ENCODE measurements at regions not wholly inside any gene's neighbourhood (a gene's known extent, or its start where the extent isn't known, plus 50 kb on each side); places are given as distances from the start of the nearest gene placed in this dataset.

DNA sequence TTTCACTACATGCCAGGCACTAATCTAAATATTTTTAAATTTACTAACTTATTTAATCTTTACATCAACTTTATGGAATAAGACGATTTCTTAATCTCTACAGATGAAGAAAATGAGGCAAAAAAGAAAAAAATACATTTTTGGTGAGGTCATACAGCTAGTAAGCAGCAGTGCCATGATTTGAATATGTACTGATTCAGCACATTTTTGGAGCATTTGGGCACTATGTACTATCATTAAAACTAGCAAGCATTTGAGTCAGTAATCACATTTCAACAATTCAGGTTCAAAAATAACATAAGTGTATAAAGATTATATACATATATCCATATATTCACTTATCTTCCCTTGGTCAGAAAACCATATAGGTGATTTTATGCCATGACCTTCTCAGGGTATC is 124.4 kb upstream of the TMTC1 start:
- intact Hi-C loops (cut with DNase I; ENCODE audit: low total_unique reads): no loop called here
- no peak for TF ChIP-seq POLR2AphosphoS5 (IDR thresholded peaks at IDR 0.05)
- TF ChIP-seq, protein P1, sequence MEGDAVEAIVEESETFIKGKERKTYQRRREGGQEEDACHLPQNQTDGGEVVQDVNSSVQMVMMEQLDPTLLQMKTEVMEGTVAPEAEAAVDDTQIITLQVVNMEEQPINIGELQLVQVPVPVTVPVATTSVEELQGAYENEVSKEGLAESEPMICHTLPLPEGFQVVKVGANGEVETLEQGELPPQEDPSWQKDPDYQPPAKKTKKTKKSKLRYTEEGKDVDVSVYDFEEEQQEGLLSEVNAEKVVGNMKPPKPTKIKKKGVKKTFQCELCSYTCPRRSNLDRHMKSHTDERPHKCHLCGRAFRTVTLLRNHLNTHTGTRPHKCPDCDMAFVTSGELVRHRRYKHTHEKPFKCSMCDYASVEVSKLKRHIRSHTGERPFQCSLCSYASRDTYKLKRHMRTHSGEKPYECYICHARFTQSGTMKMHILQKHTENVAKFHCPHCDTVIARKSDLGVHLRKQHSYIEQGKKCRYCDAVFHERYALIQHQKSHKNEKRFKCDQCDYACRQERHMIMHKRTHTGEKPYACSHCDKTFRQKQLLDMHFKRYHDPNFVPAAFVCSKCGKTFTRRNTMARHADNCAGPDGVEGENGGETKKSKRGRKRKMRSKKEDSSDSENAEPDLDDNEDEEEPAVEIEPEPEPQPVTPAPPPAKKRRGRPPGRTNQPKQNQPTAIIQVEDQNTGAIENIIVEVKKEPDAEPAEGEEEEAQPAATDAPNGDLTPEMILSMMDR (IDR thresholded peaks at IDR 0.05 in 8 of 11, conservative IDR thresholded peaks at IDR 0.05 in 3 of 11): no peak
- TF ChIP-seq POLR2A (IDR thresholded peaks at IDR 0.05): no peak
- H3K27ac ChIP-seq: no peak overlapping the region
- no peaks in the 10 kb centered on the region for H3K36me3 ChIP-seq
- 45 to 67% (median 57%) methylated on average over 1 of the region's 1 CpG for WGBS, 5 donors
- H3K9me3 ChIP-seq: peaks cover 0 to 14% (median 0%) of the 10 kb centered on the region in 8 donors
- no peak overlapping the region for H3K4me3 ChIP-seq
- H3K4me1 ChIP-seq: no peaks in the 10 kb centered on the region
- no peak for DNase-seq
- H3K27me3 ChIP-seq (replicated peaks in 1 of 7): no peaks in the 10 kb centered on the region

DNA sequence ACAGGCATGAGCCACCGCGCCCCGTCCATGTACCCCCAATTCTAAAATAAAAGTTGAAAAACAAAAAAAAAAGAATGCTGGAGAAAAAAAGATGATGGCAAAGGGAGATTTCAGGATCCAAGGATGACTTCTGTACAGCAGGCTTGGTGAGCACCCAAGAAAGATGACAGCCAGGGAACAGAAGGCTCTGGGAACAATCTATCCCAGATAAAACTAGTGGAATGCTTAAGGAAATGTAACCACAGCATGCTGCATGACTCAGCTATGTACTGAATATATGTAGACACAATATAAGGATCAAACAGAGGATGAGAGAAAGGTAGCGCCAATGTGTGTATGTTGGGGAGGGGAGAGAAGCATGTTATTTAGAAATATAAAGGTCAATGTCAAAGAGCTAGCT is 123.7 kb upstream of the TMTC1 start:
- Histone ChIP-seq H3K27ac (no peak overlapping the region), H3K27me3 (replicated peaks in 1 of 7) (no peaks in the 10 kb centered on the region), H3K4me1 (no peaks in the 10 kb centered on the region), H3K9me3 (peaks cover 0 to 14% (median 0%) of the 10 kb centered on the region in 8 donors), H3K36me3 (no peaks in the 10 kb centered on the region), H3K4me3 (no peak overlapping the region)
- TF ChIP-seq POLR2AphosphoS5 (IDR thresholded peaks at IDR 0.05) (no peak), POLR2A (IDR thresholded peaks at IDR 0.05) (no peak)
- TF ChIP-seq, protein P1 (IDR thresholded peaks at IDR 0.05 in 8 of 11, conservative IDR thresholded peaks at IDR 0.05 in 3 of 11): no peak
- intact Hi-C loops (cut with DNase I; ENCODE audit: low total_unique reads): no loop called here
- no peak for DNase-seq
- WGBS, 5 donors: 93 to 99% (median 95%) methylated on average over 4 of the region's 4 CpGs

DNA sequence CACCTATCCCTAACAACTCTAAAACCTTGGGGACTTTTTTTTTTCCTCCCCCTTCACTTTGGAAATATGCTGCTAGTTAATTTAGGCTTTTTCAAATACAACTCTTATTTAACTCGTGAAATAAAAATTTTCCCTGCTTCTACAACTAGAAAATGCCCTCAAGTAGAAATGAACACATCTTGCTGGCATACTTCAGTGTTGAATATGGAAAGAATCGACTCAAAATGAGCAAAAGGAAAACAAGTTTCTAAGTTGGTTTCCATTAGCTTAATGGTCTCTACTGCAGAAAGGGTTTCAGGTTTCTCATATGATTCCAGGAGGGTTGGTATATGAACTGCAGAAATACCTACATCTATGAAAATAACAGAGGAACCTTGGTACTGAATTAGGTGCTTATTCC is 118.3 kb upstream of the TMTC1 start:
- intact Hi-C loops (cut with DNase I; ENCODE audit: low total_unique reads): no loop called here
- no peak for TF ChIP-seq POLR2A (IDR thresholded peaks at IDR 0.05)
- TF ChIP-seq, protein P1 (IDR thresholded peaks at IDR 0.05 in 8 of 11, conservative IDR thresholded peaks at IDR 0.05 in 3 of 11): no peak
- no peak for TF ChIP-seq POLR2AphosphoS5 (IDR thresholded peaks at IDR 0.05)
- H3K27me3 ChIP-seq (replicated peaks in 1 of 7): no peaks in the 10 kb centered on the region
- H3K36me3 ChIP-seq: no peaks in the 10 kb centered on the region
- no peak overlapping the region for H3K4me3 ChIP-seq
- 58 to 88% (median 70%) methylated on average over 2 of the region's 2 CpGs for WGBS, 5 donors
- peaks cover 0 to 7% (median 0%) of the 10 kb centered on the region in 8 donors for H3K9me3 ChIP-seq
- no peak for DNase-seq
- no peak overlapping the region for H3K27ac ChIP-seq
- no peaks in the 10 kb centered on the region for H3K4me1 ChIP-seq

DNA sequence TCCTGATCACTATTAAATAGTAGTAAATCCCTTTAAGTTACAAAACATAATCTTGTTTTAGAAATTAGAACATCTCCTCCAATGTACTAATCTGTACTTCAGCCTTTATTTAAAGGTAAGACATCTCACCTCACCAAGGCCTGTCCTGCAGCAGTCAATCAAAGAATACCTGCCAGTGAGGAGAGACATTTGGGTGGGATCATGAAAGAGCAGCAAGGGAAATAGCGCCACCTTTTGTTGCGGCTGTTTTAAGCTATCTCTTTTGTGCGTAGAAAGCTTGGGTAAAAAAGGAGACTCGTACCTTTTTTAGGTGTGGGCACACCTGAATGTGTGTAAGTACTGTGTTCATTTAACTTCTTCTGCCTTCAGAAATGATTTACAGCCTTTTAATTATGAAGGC is 117.8 kb upstream of the TMTC1 start:
- Histone ChIP-seq H3K4me1 (no peaks in the 10 kb centered on the region), H3K27ac (no peak overlapping the region), H3K27me3 (replicated peaks in 1 of 7) (no peaks in the 10 kb centered on the region), H3K36me3 (no peaks in the 10 kb centered on the region), H3K4me3 (no peak overlapping the region), H3K9me3 (peaks cover 0 to 7% (median 0%) of the 10 kb centered on the region in 8 donors)
- WGBS, 5 donors: 68 to 88% (median 77%) methylated on average over 4 of the region's 4 CpGs
- TF ChIP-seq, protein P1 (IDR thresholded peaks at IDR 0.05 in 8 of 11, conservative IDR thresholded peaks at IDR 0.05 in 3 of 11): no peak
- no peak for TF ChIP-seq POLR2AphosphoS5 (IDR thresholded peaks at IDR 0.05)
- no peak for TF ChIP-seq POLR2A (IDR thresholded peaks at IDR 0.05)
- intact Hi-C loops (cut with DNase I; ENCODE audit: low total_unique reads): no loop called here
- no peak for DNase-seq

All from spleen (tissue), 11 donors.